CD4-positive, alpha-beta memory T cell (primary cell): ENCODE measurements at regions not wholly inside any gene's neighbourhood (a gene's known extent, or its start where the extent isn't known, plus 50 kb on each side); places are given as distances from the start of the nearest gene placed in this dataset.

ENCODE experiments used
- CTCF ChIA-PET: fragments of 350-600 bp; sonication (Branson Sonifier 250); formaldehyde crosslinking; loops from one replicate; lab custom pipeline; 2021; ENCODE audit warnings: inconsistent platforms; ENCODE audit not compliant: partially characterized antibody; lab: Charles Lee
- POLR2A ChIA-PET: fragments of 350-600 bp; sonication (Branson Sonifier 250); formaldehyde crosslinking; loops from one replicate; lab custom pipeline; 2021; ENCODE audit not compliant: partially characterized antibody; lab: Charles Lee
- DNase-seq, 5 donors: peaks; one replicate each; pipeline versions ENCODE4 v3.0.0 to v3.0.0-alpha.2; 2020 to 2022; ENCODE audit warnings: mixed read lengths in 1 of 5
- H3K27ac ChIP-seq: one replicate; pipeline ENCODE4 v1.7.0; 2013; ENCODE audit warnings: low read depth, low read length
- H3K27me3 ChIP-seq: 2 replicates; pipeline ENCODE4 v1.7.0; 2013; ENCODE audit warnings: mild to moderate bottlenecking, low read length, moderate library complexity; ENCODE audit not compliant: insufficient read depth
- H3K36me3 ChIP-seq: 2 replicates; pipeline ENCODE4 v1.7.0; 2013; ENCODE audit warnings: mild to moderate bottlenecking, low read length, moderate library complexity; ENCODE audit not compliant: insufficient read depth
- H3K4me1 ChIP-seq: 2 replicates; pipeline ENCODE4 v1.7.0; 2013; ENCODE audit warnings: mild to moderate bottlenecking, low read length, moderate library complexity; ENCODE audit not compliant: insufficient read depth
- H3K4me3 ChIP-seq, 2 donors: one replicate each; pipeline ENCODE4 v1.7.0; 2013; ENCODE audit warnings: low read length in 2 of 2, mild to moderate bottlenecking in 1 of 2
- H3K9me3 ChIP-seq, 2 donors: one replicate each; pipeline ENCODE4 v1.7.0; 2013; ENCODE audit warnings: low read length in 2 of 2, control low read depth in 1 of 2; ENCODE audit not compliant: control insufficient read depth in 1 of 2
- H3K27ac Mint-ChIP-seq, 7 donors: one replicate each; pipeline ENCODE4 v1.8.0; 2020 to 2021; ENCODE audit warnings: mixed read lengths in 7 of 7, mild to moderate bottlenecking in 6 of 7, inconsistent platforms in 3 of 7, moderate library complexity in 3 of 7
- H3K27me3 Mint-ChIP-seq, 2 donors: one replicate each; pipeline ENCODE4 v1.8.0; 2020 to 2021; ENCODE audit warnings: mixed read lengths in 2 of 2
- H3K36me3 Mint-ChIP-seq, 2 donors: one replicate each; pipeline ENCODE4 v1.8.0; 2020 to 2021; ENCODE audit warnings: mixed read lengths in 2 of 2, inconsistent platforms in 1 of 2, mild to moderate bottlenecking in 1 of 2
- H3K4me1 Mint-ChIP-seq, 4 donors: one replicate each; pipeline ENCODE4 v1.8.0; 2020 to 2021; ENCODE audit warnings: mixed read lengths in 4 of 4, mild to moderate bottlenecking in 1 of 4
- H3K4me3 Mint-ChIP-seq, 8 donors: one replicate each; pipeline ENCODE4 v1.8.0; 2020 to 2021; ENCODE audit warnings: mixed read lengths in 8 of 8, mild to moderate bottlenecking in 7 of 8, moderate library complexity in 6 of 8, inconsistent platforms in 3 of 8
- H3K9me3 Mint-ChIP-seq, 8 donors: one replicate each; pipeline ENCODE4 v1.8.0; 2020 to 2021; ENCODE audit warnings: mixed read lengths in 8 of 8, mild to moderate bottlenecking in 5 of 8, inconsistent platforms in 3 of 8, moderate library complexity in 1 of 8
- intact Hi-C: fragments of 100-400 bp; cut with micrococcal nuclease; formaldehyde crosslinking; loops from one replicate; pipeline ENCODE4 v1.15.1; 2023

GRCh38 chr11:29495676-29496075 lies 521.2 kb downstream of the KCNA4 start:
- Histone ChIP-seq H3K36me3 (no peaks in the 10 kb centered on the region), H3K27ac (no peak overlapping the region), H3K27me3 (no peaks in the 10 kb centered on the region), H3K4me3 (no peak overlapping the region), H3K4me1 (no peaks in the 10 kb centered on the region), H3K9me3 (peaks cover 0 to 8% of the 10 kb centered on the region in 2 donors)
- peaks cover 0 to 13% (median 6%) of the 10 kb centered on the region in 8 donors for H3K9me3 Mint-ChIP-seq
- intact Hi-C loops = no loop called here
- H3K4me3 Mint-ChIP-seq = no peak overlapping the region
- CTCF ChIA-PET = no interaction called here
- no peaks in the 10 kb centered on the region for H3K36me3 Mint-ChIP-seq
- H3K27ac Mint-ChIP-seq = no peak overlapping the region
- no peaks in the 10 kb centered on the region for H3K4me1 Mint-ChIP-seq
- POLR2A ChIA-PET = no interaction called here
- no peak for DNase-seq
- no peaks in the 10 kb centered on the region for H3K27me3 Mint-ChIP-seq

- Mint-ChIP-seq H3K4me3 (no peak overlapping the region), H3K27me3 (no peaks in the 10 kb centered on the region), H3K36me3 (no peaks in the 10 kb centered on the region), H3K9me3 (peaks cover 0 to 11% (median 4%) of the 10 kb centered on the region in 8 donors), H3K27ac (no peak overlapping the region), H3K4me1 (no peaks in the 10 kb centered on the region)
- H3K27me3 ChIP-seq = no peaks in the 10 kb centered on the region
- H3K9me3 ChIP-seq = peaks cover 0 to 8% of the 10 kb centered on the region in 2 donors
- no peak overlapping the region for H3K4me3 ChIP-seq
- H3K27ac ChIP-seq = no peak overlapping the region
- ChIA-PET POLR2A (no interaction called here), CTCF (no interaction called here)
- DNase-seq = no peak
- H3K36me3 ChIP-seq = no peaks in the 10 kb centered on the region
- intact Hi-C loops = no loop called here
- no peaks in the 10 kb centered on the region for H3K4me1 ChIP-seq
Measured at GRCh38 chr11:29490938-29491337, 525.9 kb downstream of the KCNA4 start.

- no peaks in the 10 kb centered on the region for H3K4me1 ChIP-seq
- H3K36me3 Mint-ChIP-seq = no peaks in the 10 kb centered on the region
- H3K27ac Mint-ChIP-seq = no peak overlapping the region
- H3K4me1 Mint-ChIP-seq = no peaks in the 10 kb centered on the region
- H3K9me3 Mint-ChIP-seq = peaks cover 0 to 13% (median 4%) of the 10 kb centered on the region in 8 donors
- DNase-seq = no peak
- ChIA-PET CTCF (no interaction called here), POLR2A (no interaction called here)
- H3K4me3 Mint-ChIP-seq = no peak overlapping the region
- intact Hi-C loops = no loop called here
- H3K27me3 ChIP-seq = no peaks in the 10 kb centered on the region
- no peaks in the 10 kb centered on the region for H3K36me3 ChIP-seq
- no peaks in the 10 kb centered on the region for H3K9me3 ChIP-seq
- H3K4me3 ChIP-seq = no peak overlapping the region
- no peaks in the 10 kb centered on the region for H3K27me3 Mint-ChIP-seq
- H3K27ac ChIP-seq = no peak overlapping the region
Measured at GRCh38 chr11:29486301-29486700, 530.5 kb downstream of the KCNA4 start.

- no peaks in the 10 kb centered on the region for H3K4me1 ChIP-seq
- no peaks in the 10 kb centered on the region for H3K27me3 ChIP-seq
- no peaks in the 10 kb centered on the region for H3K36me3 Mint-ChIP-seq
- H3K27me3 Mint-ChIP-seq = no peaks in the 10 kb centered on the region
- no peaks in the 10 kb centered on the region for H3K9me3 ChIP-seq
- H3K4me3 ChIP-seq = no peak overlapping the region
- H3K9me3 Mint-ChIP-seq = peaks cover 0 to 13% (median 3%) of the 10 kb centered on the region in 8 donors
- DNase-seq = no peak
- no peaks in the 10 kb centered on the region for H3K36me3 ChIP-seq
- H3K4me3 Mint-ChIP-seq = no peak overlapping the region
- H3K27ac Mint-ChIP-seq = no peak overlapping the region
- POLR2A ChIA-PET = no interaction called here
- CTCF ChIA-PET = no interaction called here
- no peak overlapping the region for H3K27ac ChIP-seq
- intact Hi-C loops = no loop called here
- H3K4me1 Mint-ChIP-seq = no peaks in the 10 kb centered on the region
Measured at GRCh38 chr11:29485641-29486040, 531.2 kb downstream of the KCNA4 start.

GRCh38 chr11:29484548-29484947 lies 532.3 kb downstream of the KCNA4 start:
- H3K27me3 ChIP-seq = no peaks in the 10 kb centered on the region
- CTCF ChIA-PET = no interaction called here
- Mint-ChIP-seq H3K27ac (no peak overlapping the region), H3K4me3 (no peak overlapping the region), H3K27me3 (no peaks in the 10 kb centered on the region), H3K36me3 (no peaks in the 10 kb centered on the region), H3K4me1 (no peaks in the 10 kb centered on the region), H3K9me3 (peaks cover 0 to 13% (median under 1%) of the 10 kb centered on the region in 8 donors)
- H3K4me3 ChIP-seq = no peak overlapping the region
- H3K27ac ChIP-seq = no peak overlapping the region
- no peaks in the 10 kb centered on the region for H3K4me1 ChIP-seq
- no peaks in the 10 kb centered on the region for H3K36me3 ChIP-seq
- no peak for DNase-seq
- intact Hi-C loops = no loop called here
- no peaks in the 10 kb centered on the region for H3K9me3 ChIP-seq
- POLR2A ChIA-PET = no interaction called here

- H3K27me3 Mint-ChIP-seq = no peaks in the 10 kb centered on the region
- Histone ChIP-seq H3K27me3 (no peaks in the 10 kb centered on the region), H3K27ac (no peak overlapping the region), H3K9me3 (no peaks in the 10 kb centered on the region), H3K4me3 (no peak overlapping the region), H3K36me3 (no peaks in the 10 kb centered on the region), H3K4me1 (no peaks in the 10 kb centered on the region)
- ChIA-PET POLR2A (no interaction called here), CTCF (no interaction called here)
- no peak for DNase-seq
- no peak overlapping the region for H3K4me3 Mint-ChIP-seq
- H3K9me3 Mint-ChIP-seq = peaks cover 0 to 13% (median 3%) of the 10 kb centered on the region in 8 donors
- no peaks in the 10 kb centered on the region for H3K4me1 Mint-ChIP-seq
- H3K27ac Mint-ChIP-seq = no peak overlapping the region
- H3K36me3 Mint-ChIP-seq = no peaks in the 10 kb centered on the region
- intact Hi-C loops = no loop called here
Measured at GRCh38 chr11:29483831-29484230, 533.0 kb downstream of the KCNA4 start.

- no peak overlapping the region for H3K27ac ChIP-seq
- Mint-ChIP-seq H3K4me1 (no peaks in the 10 kb centered on the region), H3K36me3 (no peaks in the 10 kb centered on the region), H3K27ac (no peak overlapping the region), H3K9me3 (peaks cover 0 to 13% (median 4%) of the 10 kb centered on the region in 8 donors), H3K27me3 (no peaks in the 10 kb centered on the region), H3K4me3 (no peak overlapping the region)
- ChIA-PET POLR2A (no interaction called here), CTCF (no interaction called here)
- no peaks in the 10 kb centered on the region for H3K27me3 ChIP-seq
- no peak for DNase-seq
- H3K36me3 ChIP-seq = no peaks in the 10 kb centered on the region
- H3K4me1 ChIP-seq = no peaks in the 10 kb centered on the region
- no peaks in the 10 kb centered on the region for H3K9me3 ChIP-seq
- no peak overlapping the region for H3K4me3 ChIP-seq
- intact Hi-C loops = no loop called here
Measured at GRCh38 chr11:29482510-29482909, 534.3 kb downstream of the KCNA4 start.

- Histone ChIP-seq H3K4me1 (no peaks in the 10 kb centered on the region), H3K27me3 (no peaks in the 10 kb centered on the region), H3K4me3 (no peak overlapping the region), H3K27ac (no peak overlapping the region), H3K36me3 (no peaks in the 10 kb centered on the region), H3K9me3 (no peaks in the 10 kb centered on the region)
- no peak overlapping the region for H3K4me3 Mint-ChIP-seq
- CTCF ChIA-PET = no interaction called here
- intact Hi-C loops = no loop called here
- POLR2A ChIA-PET = no interaction called here
- no peak overlapping the region for H3K27ac Mint-ChIP-seq
- no peaks in the 10 kb centered on the region for H3K27me3 Mint-ChIP-seq
- no peaks in the 10 kb centered on the region for H3K36me3 Mint-ChIP-seq
- H3K9me3 Mint-ChIP-seq = peaks cover 0 to 15% (median 4%) of the 10 kb centered on the region in 8 donors
- DNase-seq = no peak
- H3K4me1 Mint-ChIP-seq = no peaks in the 10 kb centered on the region
Measured at GRCh38 chr11:29481738-29482137, 535.1 kb downstream of the KCNA4 start.
